MM.1S (cell line): ENCODE measurements at regions not wholly inside any gene's neighbourhood (a gene's known extent, or its start where the extent isn't known, plus 50 kb on each side); places are given as distances from the start of the nearest gene placed in this dataset.

ENCODE experiments used
- EZH2phosphoT487 ChIP-seq: fragments of 300-600 bp; sonication (generic); IDR thresholded peaks from 2 replicates; pipeline ENCODE4 v1.6.1; 2018; ENCODE audit warnings: antibody characterized with exemption, low read length
- TF ChIP-seq, protein P1 (sequence below): fragments of 300-600 bp; sonication (generic); IDR thresholded peaks from 2 replicates; pipeline ENCODE4 v1.5.1; 2016; ENCODE audit warnings: antibody characterized with exemption, low read length, mixed read lengths

DNA sequence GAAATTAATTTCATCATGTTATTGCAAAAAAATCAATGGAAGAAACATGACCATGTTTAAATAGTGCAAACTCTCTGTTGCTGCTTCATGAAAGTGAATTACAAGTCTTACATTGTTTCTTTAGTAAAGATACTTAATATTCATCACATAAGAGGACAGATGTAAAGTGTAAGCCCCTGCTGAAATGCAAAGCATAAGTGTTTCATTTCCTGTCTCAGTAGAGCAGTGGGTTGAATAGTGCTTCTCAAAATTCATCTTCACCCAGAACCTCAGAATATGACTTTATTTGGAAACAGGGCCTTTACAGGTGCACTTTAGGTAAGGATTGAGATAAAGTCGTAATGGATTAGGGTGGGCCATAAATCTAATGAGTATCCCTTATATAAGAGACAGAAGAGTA is 738.4 kb upstream of the RGS18 start:
- TF ChIP-seq, protein P1, sequence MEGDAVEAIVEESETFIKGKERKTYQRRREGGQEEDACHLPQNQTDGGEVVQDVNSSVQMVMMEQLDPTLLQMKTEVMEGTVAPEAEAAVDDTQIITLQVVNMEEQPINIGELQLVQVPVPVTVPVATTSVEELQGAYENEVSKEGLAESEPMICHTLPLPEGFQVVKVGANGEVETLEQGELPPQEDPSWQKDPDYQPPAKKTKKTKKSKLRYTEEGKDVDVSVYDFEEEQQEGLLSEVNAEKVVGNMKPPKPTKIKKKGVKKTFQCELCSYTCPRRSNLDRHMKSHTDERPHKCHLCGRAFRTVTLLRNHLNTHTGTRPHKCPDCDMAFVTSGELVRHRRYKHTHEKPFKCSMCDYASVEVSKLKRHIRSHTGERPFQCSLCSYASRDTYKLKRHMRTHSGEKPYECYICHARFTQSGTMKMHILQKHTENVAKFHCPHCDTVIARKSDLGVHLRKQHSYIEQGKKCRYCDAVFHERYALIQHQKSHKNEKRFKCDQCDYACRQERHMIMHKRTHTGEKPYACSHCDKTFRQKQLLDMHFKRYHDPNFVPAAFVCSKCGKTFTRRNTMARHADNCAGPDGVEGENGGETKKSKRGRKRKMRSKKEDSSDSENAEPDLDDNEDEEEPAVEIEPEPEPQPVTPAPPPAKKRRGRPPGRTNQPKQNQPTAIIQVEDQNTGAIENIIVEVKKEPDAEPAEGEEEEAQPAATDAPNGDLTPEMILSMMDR, result no peak
- TF ChIP-seq EZH2phosphoT487, result no peak
